Breast epithelium (tissue), 4 donors: ENCODE measurements at regions not wholly inside any gene's neighbourhood (a gene's known extent, or its start where the extent isn't known, plus 50 kb on each side); places are given as distances from the start of the nearest gene placed in this dataset.
A peak's percentile ranks its signal among the peaks of the same experiment; 100 is the strongest.

Experiments
- DNase-seq, 2 donors: peaks; one replicate each; pipeline ENCODE4 v3.0.0-alpha.2; 2019; ENCODE audit warnings: low spot score in 2 of 2
- H3K27ac ChIP-seq, 2 donors: fragments of 200-600 bp; sonication (generic) in 1 of 2; one replicate each; pipeline ENCODE4 v1.5.1; 2016 to 2019; ENCODE audit warnings: mild to moderate bottlenecking in 1 of 2
- H3K27me3 ChIP-seq, 2 donors: fragments of 200-600 bp; sonication (generic) in 1 of 2; one replicate each; pipeline versions ENCODE4 v1.5.1 to v1.6.0; 2017 to 2019; ENCODE audit warnings: control low read depth in 1 of 2, mild to moderate bottlenecking in 1 of 2
- H3K36me3 ChIP-seq: fragments of 200-600 bp; one replicate; pipeline ENCODE4 v1.5.1; 2019
- H3K4me1 ChIP-seq, 2 donors: fragments of 200-600 bp; sonication (generic); one replicate each; pipeline ENCODE4 v1.5.1; 2016 to 2019; ENCODE audit warnings: control low read depth in 1 of 2
- H3K4me3 ChIP-seq, 3 donors: fragments of 200-600 bp; sonication (generic); 1 replicate in 2 of 3; 2 replicates in 1 of 3; pipeline ENCODE4 v1.5.1; 2016 to 2019; ENCODE audit warnings: mild to moderate bottlenecking in 3 of 3, moderate library complexity in 2 of 3
- H3K9me3 ChIP-seq, 2 donors: fragments of 200-600 bp; sonication (generic) in 1 of 2; one replicate each; pipeline ENCODE4 v1.5.1; 2016 to 2019; ENCODE audit warnings: control low read depth in 1 of 2
- POLR2A ChIP-seq: fragments of 450-650 bp; IDR thresholded peaks from one replicate; pipeline ENCODE4 v1.6.1; 2016; ENCODE audit warnings: antibody characterized with exemption, mild to moderate bottlenecking, moderate library complexity
- POLR2AphosphoS5 ChIP-seq, 3 donors: sonication (generic); formaldehyde crosslinking; IDR thresholded peaks; one replicate each; pipeline ENCODE4 v1.6.1; 2017; ENCODE audit warnings: antibody characterized with exemption in 3 of 3
- intact Hi-C: fragments of 100-400 bp; cut with DNase I; formaldehyde crosslinking; loops from one replicate; pipeline ENCODE4 v1.15.1; 2023; ENCODE audit warnings: low total_unique reads
- TF ChIP-seq, protein P1 (sequence below), 3 donors: fragments of 450-650 bp; IDR thresholded peaks; one replicate each; pipeline ENCODE4 v1.5.1; 2016 to 2017; ENCODE audit warnings: antibody characterized with exemption in 3 of 3, mild to moderate bottlenecking in 3 of 3, moderate library complexity in 3 of 3

- no peaks in the 10 kb centered on the region for H3K36me3 ChIP-seq
- no peak overlapping the region for H3K4me3 ChIP-seq
- no peak for DNase-seq
- H3K27me3 ChIP-seq, result no peaks in the 10 kb centered on the region
- TF ChIP-seq POLR2A (no peak), POLR2AphosphoS5 (IDR thresholded peaks at IDR 0.05) (no peak)
- TF ChIP-seq, protein P1, sequence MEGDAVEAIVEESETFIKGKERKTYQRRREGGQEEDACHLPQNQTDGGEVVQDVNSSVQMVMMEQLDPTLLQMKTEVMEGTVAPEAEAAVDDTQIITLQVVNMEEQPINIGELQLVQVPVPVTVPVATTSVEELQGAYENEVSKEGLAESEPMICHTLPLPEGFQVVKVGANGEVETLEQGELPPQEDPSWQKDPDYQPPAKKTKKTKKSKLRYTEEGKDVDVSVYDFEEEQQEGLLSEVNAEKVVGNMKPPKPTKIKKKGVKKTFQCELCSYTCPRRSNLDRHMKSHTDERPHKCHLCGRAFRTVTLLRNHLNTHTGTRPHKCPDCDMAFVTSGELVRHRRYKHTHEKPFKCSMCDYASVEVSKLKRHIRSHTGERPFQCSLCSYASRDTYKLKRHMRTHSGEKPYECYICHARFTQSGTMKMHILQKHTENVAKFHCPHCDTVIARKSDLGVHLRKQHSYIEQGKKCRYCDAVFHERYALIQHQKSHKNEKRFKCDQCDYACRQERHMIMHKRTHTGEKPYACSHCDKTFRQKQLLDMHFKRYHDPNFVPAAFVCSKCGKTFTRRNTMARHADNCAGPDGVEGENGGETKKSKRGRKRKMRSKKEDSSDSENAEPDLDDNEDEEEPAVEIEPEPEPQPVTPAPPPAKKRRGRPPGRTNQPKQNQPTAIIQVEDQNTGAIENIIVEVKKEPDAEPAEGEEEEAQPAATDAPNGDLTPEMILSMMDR (IDR thresholded peaks at IDR 0.05), result no peak
- H3K9me3 ChIP-seq, result no peaks in the 10 kb centered on the region
- no peaks in the 10 kb centered on the region for H3K4me1 ChIP-seq
- no peak overlapping the region for H3K27ac ChIP-seq
- intact Hi-C loops, result no loop called here
Observed at GRCh38 chr4:112900416-112900815, 149.0 kb upstream of the ANK2 start.

- Histone ChIP-seq H3K4me1 (no peaks in the 10 kb centered on the region), H3K36me3 (no peaks in the 10 kb centered on the region), H3K27ac (no peak overlapping the region), H3K9me3 (no peaks in the 10 kb centered on the region), H3K27me3 (no peaks in the 10 kb centered on the region), H3K4me3 (no peak overlapping the region)
- no peak for DNase-seq
- TF ChIP-seq, protein P1 (IDR thresholded peaks at IDR 0.05), result no peak
- TF ChIP-seq POLR2A, result no peak
- no peak for TF ChIP-seq POLR2AphosphoS5 (IDR thresholded peaks at IDR 0.05)
- intact Hi-C loops, result no loop called here
Observed at GRCh38 chr4:112901962-112902411, 147.5 kb upstream of the ANK2 start.

DNA sequence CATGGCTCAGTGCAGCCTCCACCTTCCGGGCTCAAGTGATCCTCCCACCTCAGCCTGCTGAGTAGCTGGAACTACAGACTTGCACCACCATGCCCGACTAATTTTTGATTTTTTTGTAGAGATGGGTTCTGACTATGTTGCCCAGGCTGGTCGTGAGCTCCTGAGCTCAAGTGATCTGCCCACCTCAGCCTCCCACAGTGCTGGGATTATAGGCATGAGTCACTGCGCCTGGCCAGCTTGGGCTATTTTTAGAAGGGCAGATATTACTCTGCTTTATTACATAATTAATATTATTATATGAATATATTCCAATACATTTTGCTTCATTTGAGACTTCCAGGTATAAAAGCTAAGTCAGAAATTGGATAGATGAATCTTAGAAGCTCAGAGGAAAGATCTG lies 143.7 kb upstream of the ANK2 start:
- Histone ChIP-seq H3K4me3 (no peak overlapping the region), H3K4me1 (no peaks in the 10 kb centered on the region), H3K36me3 (no peaks in the 10 kb centered on the region), H3K27me3 (no peaks in the 10 kb centered on the region), H3K9me3 (no peaks in the 10 kb centered on the region), H3K27ac (no peak overlapping the region)
- no peak for DNase-seq
- TF ChIP-seq, protein P1 (IDR thresholded peaks at IDR 0.05), result no peak
- TF ChIP-seq POLR2AphosphoS5 (IDR thresholded peaks at IDR 0.05), result no peak
- no peak for TF ChIP-seq POLR2A
- intact Hi-C loops, result no loop called here

GRCh38 chr4:112908511-112908910 lies 140.9 kb upstream of the ANK2 start:
- no peaks in the 10 kb centered on the region for H3K36me3 ChIP-seq
- no peaks in the 10 kb centered on the region for H3K27me3 ChIP-seq
- TF ChIP-seq POLR2A (no peak), POLR2AphosphoS5 (IDR thresholded peaks at IDR 0.05) (no peak)
- TF ChIP-seq, protein P1 (IDR thresholded peaks at IDR 0.05), result no peak
- H3K4me3 ChIP-seq, result no peak overlapping the region
- no peaks in the 10 kb centered on the region for H3K9me3 ChIP-seq
- DNase-seq, result no peak
- H3K27ac ChIP-seq, result no peak overlapping the region
- intact Hi-C loops, result no loop called here
- no peaks in the 10 kb centered on the region for H3K4me1 ChIP-seq

- Histone ChIP-seq H3K27me3 (no peaks in the 10 kb centered on the region), H3K4me3 (peak overlapping the region; percentile 24 to 48 (median 34)), H3K9me3 (no peaks in the 10 kb centered on the region), H3K36me3 (no peaks in the 10 kb centered on the region), H3K27ac (no peak overlapping the region), H3K4me1 (no peaks in the 10 kb centered on the region)
- no peak for DNase-seq
- intact Hi-C loops, result no loop called here
- TF ChIP-seq POLR2A, result no peak
- no peak for TF ChIP-seq POLR2AphosphoS5 (IDR thresholded peaks at IDR 0.05)
- TF ChIP-seq, protein P1 (IDR thresholded peaks at IDR 0.05), result no peak
Observed at GRCh38 chr4:112910109-112910736, 139.2 kb upstream of the ANK2 start.
